ENCODE measurements at regions not wholly inside any gene's neighbourhood (a gene's known extent, or its start where the extent isn't known, plus 50 kb on each side); places are given as distances from the start of the nearest gene placed in this dataset.

- no peak overlapping the region for H3K4ac ChIP-seq (ENCODE audit: low read depth, low read length)
- H2AFZ ChIP-seq (replicated peaks; ENCODE audit: low read length, poor library complexity): no peak overlapping the region
- no peak overlapping the region for H4K8ac ChIP-seq (ENCODE audit: low read depth in 2 of 2, low read length in 2 of 2)
- no peak overlapping the region for H2BK5ac ChIP-seq (ENCODE audit: low read depth, low read length, poor library complexity, severe bottlenecking)
- no peak overlapping the region for H3K14ac ChIP-seq (replicated peaks; ENCODE audit: low read depth, low read length)
- H2BK20ac ChIP-seq (ENCODE audit: low read depth, low read length): no peak overlapping the region
- no peak for TF ChIP-seq USF2 (IDR thresholded peaks at IDR 0.05; ENCODE audit: low read depth, low read length)
- no peak for TF ChIP-seq POLR2A (IDR thresholded peaks at IDR 0.05; ENCODE audit: low read depth, low read length)
- no peak for TF ChIP-seq CTCF (conservative IDR thresholded peaks at IDR 0.05; ENCODE audit: low read depth, low read length)
- no peak for TF ChIP-seq MAZ (IDR thresholded peaks at IDR 0.05; ENCODE audit: borderline replicate concordance, low read depth, low read length)
- TF ChIP-seq CEBPB (IDR thresholded peaks at IDR 0.05; ENCODE audit: low read depth, low read length): no peak
- no peak for TF ChIP-seq MXI1 (IDR thresholded peaks at IDR 0.05; ENCODE audit: borderline replicate concordance, low read depth, low read length)
- TF ChIP-seq RAD21 (IDR thresholded peaks at IDR 0.05; ENCODE audit: low read length): no peak
- no peak for TF ChIP-seq SMC3 (IDR thresholded peaks at IDR 0.05; ENCODE audit: low read depth, low read length)
- no peak for TF ChIP-seq NFE2L2 (IDR thresholded peaks at IDR 0.05; ENCODE audit: low read depth, low read length)
- TF ChIP-seq BHLHE40 (IDR thresholded peaks at IDR 0.05; ENCODE audit: low read depth, low read length): no peak
- no peak for TF ChIP-seq CHD1 (IDR thresholded peaks at IDR 0.05; ENCODE audit: low read depth, low read length)
- TF ChIP-seq RCOR1 (IDR thresholded peaks at IDR 0.05; ENCODE audit: insufficient replicate concordance, low read length): no peak
- TF ChIP-seq MAFK (IDR thresholded peaks at IDR 0.05; ENCODE audit: low read depth, low read length): no peak
- no peak for TF ChIP-seq FOS (IDR thresholded peaks at IDR 0.05; ENCODE audit: low read depth, low read length)
- no peak for TF ChIP-seq RFX5 (IDR thresholded peaks at IDR 0.05; ENCODE audit: low read depth, low read length)
- no peak for TF ChIP-seq ELK1 (IDR thresholded peaks at IDR 0.05; ENCODE audit: borderline replicate concordance, low read depth, low read length)
- H3K79me1 ChIP-seq (ENCODE audit: low read depth in 1 of 2, low read length in 2 of 2): no peaks in the 10 kb centered on the region
- intact Hi-C loops (cut with micrococcal nuclease) (no loop called here), dilution Hi-C loops (cut with HindIII; ENCODE audit: low sequenced_read_pairs, unreplicated experiment) (no loop called here), in situ Hi-C loops (cut with MboI; ENCODE audit: low sequenced_read_pairs) (no loop called here)
- no peaks in the 10 kb centered on the region for H3K9me1 ChIP-seq (ENCODE audit: insufficient read depth, low read length)
- WGBS, 2 experiments (ENCODE audit: extremely low coverage in 2 of 2, insufficient read length in 1 of 2): no CpG with 5 or more reads among the region's 4 CpGs
- ChIA-PET CTCF (no interaction called here), POLR2A (ENCODE audit: unreplicated experiment) (no interaction called here)
- no peak overlapping the region for H2BK120ac ChIP-seq (ENCODE audit: low read depth, low read length)
- H3K27me3 ChIP-seq (ENCODE audit: control insufficient read depth, insufficient read depth, low read length): peaks cover 16% of the 10 kb centered on the region
- DNase-seq (no peak), ATAC-seq (ENCODE audit: low read depth) (no peak)
- H3K23ac ChIP-seq (ENCODE audit: low read depth, low read length): no peak overlapping the region
- H2BK15ac ChIP-seq (ENCODE audit: low read depth, low read length): no peak overlapping the region
- no TSS peak for BruUV-seq (replicated peaks)
- no peak overlapping the region for H3K4me3 ChIP-seq (ENCODE audit: insufficient read depth, low read depth, low read length)
- H4K5ac ChIP-seq (ENCODE audit: low read depth, low read length): no peak overlapping the region
- peaks cover 3% of the 10 kb centered on the region for H3K9me3 ChIP-seq (ENCODE audit: control insufficient read depth, insufficient read depth, low read length)
- H4K20me1 ChIP-seq (ENCODE audit: insufficient read depth, low read length): no peaks in the 10 kb centered on the region
- no peak overlapping the region for H3K4me2 ChIP-seq (ENCODE audit: low read depth, low read length)
- peaks cover 2% of the 10 kb centered on the region; the same call in 1 of the 2 replicates for H3K4me1 ChIP-seq (ENCODE audit: control insufficient read depth, insufficient read depth, low read length)
- H2AK5ac ChIP-seq (ENCODE audit: low read depth, low read length): no peak overlapping the region
- no peak overlapping the region for H2AK9ac ChIP-seq (replicated peaks; ENCODE audit: low read depth, low read length, poor library complexity)
- no peak overlapping the region for H4K91ac ChIP-seq (ENCODE audit: insufficient read depth, low read depth, low read length)
- no peak overlapping the region for H3K56ac ChIP-seq (ENCODE audit: extremely low read depth, insufficient read depth, low read length)
- H3K27ac ChIP-seq (ENCODE audit: insufficient read depth, low read length): no peak overlapping the region
- H3K36me3 ChIP-seq (ENCODE audit: control insufficient read depth, insufficient read depth, low read length): no peaks in the 10 kb centered on the region
- no peak overlapping the region for H3K9ac ChIP-seq (ENCODE audit: low read depth, low read length)
- H3K18ac ChIP-seq (ENCODE audit: low read depth, low read length): no peak overlapping the region
Observed at GRCh38 chr11:112334381-112334780, 73.7 kb upstream of the PLET1 start.
